ENCODE measurements at regions not wholly inside any gene's neighbourhood (a gene's known extent, or its start where the extent isn't known, plus 50 kb on each side); places are given as distances from the start of the nearest gene placed in this dataset.

DNA sequence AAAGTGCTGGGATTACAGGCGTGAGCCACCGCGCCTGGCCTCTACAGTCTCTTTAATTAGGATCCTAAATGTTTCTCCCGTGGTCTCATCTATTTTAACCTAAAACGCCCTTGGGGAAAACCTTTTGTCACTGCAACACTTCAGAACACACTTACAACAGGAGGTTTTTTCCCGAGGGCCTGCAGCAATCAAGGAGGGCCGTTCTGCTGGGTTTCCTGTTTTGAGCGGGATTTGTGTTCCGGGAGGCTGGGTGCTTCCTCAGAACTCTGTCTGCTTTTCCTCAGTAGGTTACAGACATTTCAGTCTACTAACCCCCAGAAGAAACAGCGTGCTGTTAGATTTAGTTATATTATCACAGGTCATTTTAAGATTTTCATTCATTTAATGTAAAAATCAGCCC is 65.4 kb upstream of the IRX4 start:
- ChIA-PET CTCF (no interaction called here), POLR2A (no interaction called here)
- TF ChIP-seq, protein P1, sequence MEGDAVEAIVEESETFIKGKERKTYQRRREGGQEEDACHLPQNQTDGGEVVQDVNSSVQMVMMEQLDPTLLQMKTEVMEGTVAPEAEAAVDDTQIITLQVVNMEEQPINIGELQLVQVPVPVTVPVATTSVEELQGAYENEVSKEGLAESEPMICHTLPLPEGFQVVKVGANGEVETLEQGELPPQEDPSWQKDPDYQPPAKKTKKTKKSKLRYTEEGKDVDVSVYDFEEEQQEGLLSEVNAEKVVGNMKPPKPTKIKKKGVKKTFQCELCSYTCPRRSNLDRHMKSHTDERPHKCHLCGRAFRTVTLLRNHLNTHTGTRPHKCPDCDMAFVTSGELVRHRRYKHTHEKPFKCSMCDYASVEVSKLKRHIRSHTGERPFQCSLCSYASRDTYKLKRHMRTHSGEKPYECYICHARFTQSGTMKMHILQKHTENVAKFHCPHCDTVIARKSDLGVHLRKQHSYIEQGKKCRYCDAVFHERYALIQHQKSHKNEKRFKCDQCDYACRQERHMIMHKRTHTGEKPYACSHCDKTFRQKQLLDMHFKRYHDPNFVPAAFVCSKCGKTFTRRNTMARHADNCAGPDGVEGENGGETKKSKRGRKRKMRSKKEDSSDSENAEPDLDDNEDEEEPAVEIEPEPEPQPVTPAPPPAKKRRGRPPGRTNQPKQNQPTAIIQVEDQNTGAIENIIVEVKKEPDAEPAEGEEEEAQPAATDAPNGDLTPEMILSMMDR (IDR thresholded peaks at IDR 0.05; ENCODE audit: insufficient read depth, low read length, missing control alignments) = no peak

GRCh38 chr5:1946776-1947175 is 64.1 kb upstream of the IRX4 start:
- no peak overlapping the region for H3K4me3 ChIP-seq (ENCODE audit: low read depth, low read length)
- no peak for DNase-seq (ENCODE audit: low read depth, low spot score)
- TF ChIP-seq, protein P1 (IDR thresholded peaks at IDR 0.05; ENCODE audit: insufficient read depth, low read length, missing control alignments) = no peak
- CTCF ChIA-PET = no interaction called here
- POLR2A ChIA-PET = no interaction called here

More for the DNA sequence above, 65.4 kb upstream of the IRX4 start:
- no peak for DNase-seq (ENCODE audit: low read depth, low spot score)
- H3K4me3 ChIP-seq (ENCODE audit: low read depth, low read length) = no peak overlapping the region

- DNase-seq (ENCODE audit: low read depth, low spot score) = no peak
- TF ChIP-seq, protein P1 (IDR thresholded peaks at IDR 0.05; ENCODE audit: insufficient read depth, low read length, missing control alignments) = no peak
- ChIA-PET POLR2A (no interaction called here), CTCF (no interaction called here)
- no peak overlapping the region for H3K4me3 ChIP-seq (ENCODE audit: low read depth, low read length)
Measured at GRCh38 chr5:1946122-1946677, 63.5 kb upstream of the IRX4 start.

GRCh38 chr5:1945606-1946005 is 62.9 kb upstream of the IRX4 start:
- ChIA-PET POLR2A (no interaction called here), CTCF (no interaction called here)
- no peak overlapping the region for H3K4me3 ChIP-seq (ENCODE audit: low read depth, low read length)
- DNase-seq (ENCODE audit: low read depth, low spot score) = no peak
- TF ChIP-seq, protein P1 (IDR thresholded peaks at IDR 0.05; ENCODE audit: insufficient read depth, low read length, missing control alignments) = no peak

DNA sequence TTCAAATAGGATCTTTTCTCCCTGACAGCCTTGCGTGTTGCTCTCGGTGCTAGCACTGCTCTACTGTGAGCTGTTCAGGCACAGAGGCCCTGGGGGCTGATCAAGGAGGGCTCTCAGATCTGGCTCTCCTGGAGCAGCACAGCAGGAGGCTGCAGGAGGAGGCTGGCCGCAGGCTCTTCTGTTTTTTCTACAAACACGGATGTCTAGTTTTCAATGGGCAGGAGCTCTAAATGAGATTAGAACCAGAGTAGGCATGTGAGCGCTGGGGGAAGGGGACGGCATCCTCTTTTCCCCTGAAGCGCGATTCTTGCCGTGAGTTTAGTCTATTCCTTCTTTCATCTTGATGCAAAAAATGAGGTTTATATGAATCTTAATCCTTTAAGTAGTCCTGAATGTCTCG is 61.7 kb upstream of the IRX4 start:
- CTCF ChIA-PET = no interaction called here
- TF ChIP-seq, protein P1 (IDR thresholded peaks at IDR 0.05; ENCODE audit: insufficient read depth, low read length, missing control alignments) = no peak
- DNase-seq (ENCODE audit: low read depth, low spot score) = no peak
- no peak overlapping the region for H3K4me3 ChIP-seq (ENCODE audit: low read depth, low read length)
- POLR2A ChIA-PET = no interaction called here

DNA sequence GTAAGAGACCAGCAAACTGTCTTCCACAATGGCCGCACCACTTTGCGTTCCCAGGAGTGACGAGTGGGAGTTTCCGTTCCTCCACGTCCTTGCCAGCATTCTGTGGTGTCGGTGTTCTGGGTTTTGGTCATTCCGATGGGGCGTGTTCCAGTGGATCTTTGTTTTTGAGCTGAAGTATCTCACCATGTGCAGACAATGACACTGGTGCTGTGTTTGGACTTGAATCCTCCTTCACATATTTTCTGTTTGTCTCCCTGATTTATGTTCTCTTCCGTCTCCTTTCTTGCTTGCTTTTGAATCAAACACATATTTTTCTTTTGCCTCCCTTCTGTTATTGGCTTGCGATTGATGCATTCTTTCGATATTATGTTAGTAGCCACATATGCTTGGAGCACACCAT is 60.8 kb upstream of the IRX4 start:
- no peak for DNase-seq (ENCODE audit: low read depth, low spot score)
- ChIA-PET CTCF (no interaction called here), POLR2A (no interaction called here)
- no peak overlapping the region for H3K4me3 ChIP-seq (ENCODE audit: low read depth, low read length)
- TF ChIP-seq, protein P1 (IDR thresholded peaks at IDR 0.05; ENCODE audit: insufficient read depth, low read length, missing control alignments) = no peak
